MM.1S (cell line): ENCODE measurements at regions not wholly inside any gene's neighbourhood (a gene's known extent, or its start where the extent isn't known, plus 50 kb on each side); places are given as distances from the start of the nearest gene placed in this dataset.

ENCODE experiments used
- CTCF ChIP-seq: fragments of 300-600 bp; sonication (generic); IDR thresholded peaks from 2 replicates; pipeline ENCODE4 v1.5.1; 2016; ENCODE audit warnings: antibody characterized with exemption, low read length, mixed read lengths
- EZH2 ChIP-seq: fragments of 300-600 bp; sonication (generic); optimal IDR thresholded peaks from 2 replicates; pipeline ENCODE3; 2017; ENCODE audit warnings: low read depth, mild to moderate bottlenecking, antibody characterized with exemption, low read length, mixed read lengths
- EZH2phosphoT487 ChIP-seq: fragments of 300-600 bp; sonication (generic); IDR thresholded peaks from 2 replicates; pipeline ENCODE4 v1.6.1; 2018; ENCODE audit warnings: antibody characterized with exemption, low read length

- no peak for TF ChIP-seq EZH2
- no peak for TF ChIP-seq CTCF
- TF ChIP-seq EZH2phosphoT487, result no peak
Measured at GRCh38 chr12:60398547-60398946, 802.7 kb downstream of the SLC16A7 start.
